Tibial nerve (tissue), 4 donors: ENCODE measurements at regions not wholly inside any gene's neighbourhood (a gene's known extent, or its start where the extent isn't known, plus 50 kb on each side); places are given as distances from the start of the nearest gene placed in this dataset.
A peak's percentile ranks its signal among the peaks of the same experiment; 100 is the strongest.

Source experiments
- DNase-seq, 2 donors: peaks; one replicate each; pipeline ENCODE4 v3.0.0-alpha.2; 2019; ENCODE audit warnings: low spot score in 2 of 2
- H3K27ac ChIP-seq, 4 donors: fragments of 200-600 bp; sonication (generic) in 3 of 4; one replicate each; pipeline ENCODE4 v1.5.1; 2017 to 2019; ENCODE audit warnings: mild to moderate bottlenecking in 1 of 4
- H3K27me3 ChIP-seq, 2 donors: fragments of 200-600 bp; sonication (generic) in 1 of 2; one replicate each; pipeline versions ENCODE4 v1.5.1 to v1.6.0; 2017 to 2019
- H3K36me3 ChIP-seq, 3 donors: fragments of 200-600 bp; sonication (generic); one replicate each; pipeline ENCODE4 v1.5.1; 2018 to 2019
- H3K4me1 ChIP-seq, 4 donors: fragments of 200-600 bp; sonication (generic) in 3 of 4; one replicate each; pipeline ENCODE4 v1.5.1; 2017 to 2019
- H3K4me3 ChIP-seq, 4 donors: fragments of 200-600 bp; sonication (generic) in 3 of 4; one replicate each; pipeline ENCODE4 v1.5.1; 2017 to 2019; ENCODE audit warnings: mild to moderate bottlenecking in 1 of 4, moderate library complexity in 1 of 4
- H3K9me3 ChIP-seq, 4 donors: fragments of 200-600 bp; sonication (generic) in 3 of 4; one replicate each; pipeline ENCODE4 v1.5.1; 2017 to 2019
- CTCF ChIP-seq, 5 experiments: fragments of 200-600 bp in 3 of 5; fragments of 450-650 bp in 2 of 5; sonication (generic) in 3 of 5; IDR thresholded peaks; one replicate each; pipeline ENCODE4 v1.5.1; 2016 to 2019; ENCODE audit warnings: antibody characterized with exemption in 5 of 5, mild to moderate bottlenecking in 3 of 5, moderate library complexity in 2 of 5
- EP300 ChIP-seq, 2 donors: sonication (generic); formaldehyde crosslinking; IDR thresholded peaks; one replicate each; pipeline ENCODE4 v1.6.1; 2017; ENCODE audit warnings: antibody characterized with exemption in 2 of 2, mild to moderate bottlenecking in 1 of 2
- POLR2A ChIP-seq, 2 donors: fragments of 450-650 bp; IDR thresholded peaks; one replicate each; pipeline ENCODE4 v1.6.1; 2017; ENCODE audit warnings: antibody characterized with exemption in 2 of 2, mild to moderate bottlenecking in 2 of 2, moderate library complexity in 2 of 2
- WGBS, 2 donors: methylation state at CpG; one replicate each; pipeline ENCODE4 v1.1.5; 2018; 5-methylcytosine and 5-hydroxymethylcytosine counted together

GRCh38 chr3:189513281-189514117 lies 117.7 kb upstream of the TP63 start:
- Histone ChIP-seq H3K4me3 (no peak overlapping the region), H3K36me3 (no peaks in the 10 kb centered on the region), H3K4me1 (peaks cover 0 to 7% (median 0%) of the 10 kb centered on the region in 4 donors), H3K9me3 (peaks cover 0 to 18% (median 0%) of the 10 kb centered on the region in 4 donors), H3K27me3 (no peaks in the 10 kb centered on the region), H3K27ac (peak overlapping the region in 2 of 4 donors; percentile 21 to 48)
- TF ChIP-seq EP300 (IDR thresholded peaks at IDR 0.05), result no peak
- no peak for TF ChIP-seq POLR2A (IDR thresholded peaks at IDR 0.05)
- TF ChIP-seq CTCF (IDR thresholded peaks at IDR 0.05), result no peak
- no peak for DNase-seq
- WGBS, 2 donors, result 69 to 83% methylated on average over 9 of the region's 9 CpGs

- Histone ChIP-seq H3K9me3 (peaks cover 0 to 30% (median 0%) of the 10 kb centered on the region in 4 donors), H3K4me1 (no peaks in the 10 kb centered on the region), H3K36me3 (no peaks in the 10 kb centered on the region), H3K27ac (no peak overlapping the region), H3K27me3 (no peaks in the 10 kb centered on the region), H3K4me3 (no peak overlapping the region)
- 60 to 67% methylated on average over 3 of the region's 3 CpGs for WGBS, 2 donors
- no peak for DNase-seq
- TF ChIP-seq POLR2A (IDR thresholded peaks at IDR 0.05) (no peak), CTCF (IDR thresholded peaks at IDR 0.05) (no peak), EP300 (IDR thresholded peaks at IDR 0.05) (no peak)
Measured at GRCh38 chr3:189516039-189516438, 115.2 kb upstream of the TP63 start.

- no peaks in the 10 kb centered on the region for H3K36me3 ChIP-seq
- WGBS, 2 donors, result 100% methylated on average over 1 of the region's 1 CpG
- no peak for TF ChIP-seq EP300 (IDR thresholded peaks at IDR 0.05)
- no peak overlapping the region for H3K27ac ChIP-seq
- no peaks in the 10 kb centered on the region for H3K27me3 ChIP-seq
- no peak overlapping the region for H3K4me3 ChIP-seq
- no peaks in the 10 kb centered on the region for H3K4me1 ChIP-seq
- no peak for DNase-seq
- H3K9me3 ChIP-seq, result peaks cover 0 to 30% (median 0%) of the 10 kb centered on the region in 4 donors
Measured at GRCh38 chr3:189517981-189518380, 113.2 kb upstream of the TP63 start.

- Histone ChIP-seq H3K27ac (no peak overlapping the region), H3K9me3 (peaks cover 0 to 30% (median 0%) of the 10 kb centered on the region in 4 donors), H3K27me3 (no peaks in the 10 kb centered on the region), H3K4me1 (no peaks in the 10 kb centered on the region), H3K4me3 (no peak overlapping the region), H3K36me3 (no peaks in the 10 kb centered on the region)
- TF ChIP-seq POLR2A (IDR thresholded peaks at IDR 0.05) (no peak), EP300 (IDR thresholded peaks at IDR 0.05) (no peak), CTCF (IDR thresholded peaks at IDR 0.05) (no peak)
- no peak for DNase-seq
Measured at GRCh38 chr3:189519458-189519857, 111.7 kb upstream of the TP63 start.

GRCh38 chr3:189529468-189529867 lies 101.7 kb upstream of the TP63 start:
- Histone ChIP-seq H3K4me3 (no peak overlapping the region), H3K4me1 (no peaks in the 10 kb centered on the region), H3K27ac (no peak overlapping the region), H3K9me3 (peaks cover 0 to 14% (median 1%) of the 10 kb centered on the region in 4 donors), H3K27me3 (no peaks in the 10 kb centered on the region), H3K36me3 (no peaks in the 10 kb centered on the region)
- 90 to 96% methylated on average over 1 of the region's 1 CpG for WGBS, 2 donors
- DNase-seq, result no peak
- no peak for TF ChIP-seq POLR2A (IDR thresholded peaks at IDR 0.05)
- no peak for TF ChIP-seq CTCF (IDR thresholded peaks at IDR 0.05)
- no peak for TF ChIP-seq EP300 (IDR thresholded peaks at IDR 0.05)
